ENCODE measurements at regions not wholly inside any gene's neighbourhood (a gene's known extent, or its start where the extent isn't known, plus 50 kb on each side); places are given as distances from the start of the nearest gene placed in this dataset.
"Not testable (repeated sequence)": the region's sequence is repeated elsewhere in the genome, so short reads cannot be mapped to it uniquely, and the experiment has no call there.

DNA sequence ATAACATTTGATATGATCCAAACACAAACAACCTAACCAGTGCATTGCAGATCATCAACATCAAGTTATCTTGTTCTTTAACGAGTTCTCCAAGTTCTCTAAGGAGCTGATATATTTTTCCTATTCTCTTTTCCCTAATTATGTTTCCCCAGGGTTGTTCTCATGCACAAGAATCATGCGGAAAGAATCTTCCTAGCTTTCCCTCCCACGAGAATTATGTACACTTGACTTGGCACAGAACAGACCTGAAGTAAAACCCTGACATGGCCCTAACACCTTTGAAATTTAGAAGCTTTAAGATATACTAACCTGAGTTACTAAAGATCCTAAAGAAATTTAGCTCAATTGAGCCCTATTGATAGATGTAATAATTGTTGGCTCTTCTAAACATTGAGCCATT, 110.7 kb upstream of the FST start:
- no peak for DNase-seq

DNA sequence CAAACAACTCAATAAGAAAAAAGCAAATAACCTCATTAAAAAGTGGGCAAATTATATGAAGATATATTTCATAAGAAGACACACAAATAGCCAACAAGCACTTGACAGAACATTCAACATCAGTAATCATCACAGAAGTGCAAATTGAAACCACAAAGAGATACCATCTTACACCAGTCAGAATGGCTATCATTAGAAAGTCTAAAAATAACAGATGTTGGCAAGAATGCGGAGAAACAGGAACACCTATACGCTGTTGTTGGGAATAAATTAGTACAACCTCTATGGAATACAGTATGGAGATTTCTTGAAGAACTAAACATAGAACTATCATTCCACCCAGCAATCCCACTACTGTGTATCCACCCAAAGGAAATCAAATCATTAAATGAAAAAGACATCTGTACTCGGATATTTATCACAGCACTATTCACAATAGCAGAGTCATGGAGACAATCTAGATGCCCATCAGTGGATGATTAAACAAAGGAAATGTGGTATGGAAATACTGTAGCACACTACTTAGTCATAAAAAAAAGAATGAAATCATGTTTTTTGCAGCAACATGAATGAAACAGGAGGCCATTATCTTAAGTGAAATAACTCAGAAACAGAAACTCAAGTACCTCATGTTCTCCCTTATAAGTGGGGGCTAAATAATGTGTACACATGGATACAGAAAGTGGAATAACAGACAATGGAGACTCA, 106.8 kb upstream of the FST start:
- no peak for DNase-seq

DNA sequence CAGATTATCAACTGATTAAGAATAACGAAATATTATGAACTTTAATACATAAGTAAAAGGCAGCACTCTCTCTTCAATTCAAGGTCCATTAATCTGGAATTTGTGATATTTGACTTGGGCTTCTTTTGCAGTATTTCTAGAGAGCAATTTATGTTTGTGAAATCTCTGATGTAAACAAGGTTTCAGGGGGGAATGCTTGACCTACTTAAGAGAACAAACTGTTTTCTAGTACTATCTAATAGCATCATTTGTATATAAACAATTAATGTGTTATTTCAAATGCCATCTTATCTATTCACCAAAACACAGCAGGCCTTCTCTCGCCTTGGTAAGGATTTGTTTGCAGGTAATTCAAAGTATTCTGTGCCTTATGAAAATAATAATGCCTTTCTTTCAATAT, 103.6 kb upstream of the FST start:
- no peak for DNase-seq

DNA sequence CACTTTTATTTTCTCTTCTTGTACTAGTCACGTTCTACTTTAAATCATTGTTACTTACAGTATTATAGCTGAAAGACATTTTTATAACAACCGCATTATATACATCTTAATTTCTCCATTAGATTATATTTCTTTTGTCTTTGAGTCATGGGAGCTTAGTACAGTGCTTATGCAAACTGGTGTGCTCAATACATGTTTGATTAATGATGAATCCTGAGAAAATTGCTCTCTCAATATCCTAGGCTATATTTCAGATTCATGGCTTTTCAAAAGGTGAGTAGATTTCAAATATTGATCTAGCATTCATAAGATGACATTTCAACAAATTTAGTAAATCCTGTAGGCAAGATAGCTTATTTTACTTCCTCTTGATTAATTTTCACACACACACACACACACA, 102.2 kb upstream of the FST start:
- no peak for DNase-seq

DNA sequence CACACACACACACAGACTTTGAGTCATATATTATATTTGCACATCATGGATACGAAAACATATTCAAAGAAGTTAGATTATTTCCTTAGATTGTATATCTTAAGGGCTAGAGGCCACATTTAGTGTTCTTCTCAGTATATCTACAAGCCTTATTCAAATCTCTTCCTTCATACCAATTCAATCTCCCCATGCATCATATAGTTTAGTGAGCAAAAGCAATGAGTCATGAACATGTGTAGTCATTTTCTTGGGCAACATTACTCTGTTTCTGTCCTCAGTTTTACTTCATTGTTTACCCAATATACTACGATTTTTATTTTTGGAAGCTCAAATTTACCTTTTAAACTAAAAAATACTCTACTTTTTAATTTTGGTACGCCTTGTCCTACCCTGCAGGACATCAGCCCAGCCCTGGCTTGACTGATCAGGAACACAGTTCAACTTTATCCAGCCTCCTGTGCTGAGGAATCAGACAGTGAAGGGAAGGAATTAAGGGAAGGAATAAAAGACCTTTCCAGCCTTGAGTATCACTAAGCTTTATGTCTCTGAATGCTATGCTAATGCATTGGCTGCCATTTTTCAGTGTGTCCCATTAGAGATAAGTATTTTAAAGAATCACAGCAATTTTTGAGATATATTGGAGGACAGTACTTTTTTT, 101.7 kb upstream of the FST start:
- DNase-seq: no peak

DNA sequence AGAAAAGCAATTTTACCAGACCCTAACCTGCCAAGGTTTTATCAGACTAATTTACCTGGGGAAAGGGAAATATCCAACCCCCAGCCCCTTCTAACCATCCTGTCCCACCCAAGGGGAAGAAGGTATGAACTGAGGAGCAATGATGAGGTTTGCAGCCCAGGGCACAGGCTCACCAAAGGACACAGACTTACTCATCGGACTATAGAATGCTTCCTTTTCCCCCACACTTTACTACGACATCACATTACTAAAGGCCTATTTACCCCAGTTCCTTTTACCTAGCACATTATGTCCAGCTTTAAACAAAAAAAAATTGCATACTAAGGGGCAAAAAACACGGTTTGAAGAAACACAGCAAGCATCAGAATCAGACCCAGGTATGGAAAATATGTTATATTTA, 94.1 kb upstream of the FST start:
- no peak for DNase-seq

DNA sequence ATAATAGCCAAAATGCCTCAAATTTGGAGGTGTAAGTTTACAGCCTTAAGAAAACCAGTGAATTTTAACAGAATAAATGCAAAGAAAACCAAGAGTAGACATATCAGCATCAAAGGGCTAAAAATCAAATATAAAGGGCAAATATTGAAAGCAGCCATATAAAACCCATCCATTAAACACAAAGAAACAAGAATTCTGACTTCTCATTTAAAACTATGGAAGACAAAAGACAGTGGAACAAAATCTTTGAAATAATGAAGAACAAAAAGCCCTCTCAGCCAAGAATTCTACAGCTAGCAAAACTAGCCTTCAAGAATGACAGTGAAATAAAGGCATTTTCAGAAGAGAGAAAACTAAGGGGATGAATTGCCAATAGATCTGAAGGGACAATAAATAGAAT, 91.3 kb upstream of the FST start:
- no peak for DNase-seq

DNA sequence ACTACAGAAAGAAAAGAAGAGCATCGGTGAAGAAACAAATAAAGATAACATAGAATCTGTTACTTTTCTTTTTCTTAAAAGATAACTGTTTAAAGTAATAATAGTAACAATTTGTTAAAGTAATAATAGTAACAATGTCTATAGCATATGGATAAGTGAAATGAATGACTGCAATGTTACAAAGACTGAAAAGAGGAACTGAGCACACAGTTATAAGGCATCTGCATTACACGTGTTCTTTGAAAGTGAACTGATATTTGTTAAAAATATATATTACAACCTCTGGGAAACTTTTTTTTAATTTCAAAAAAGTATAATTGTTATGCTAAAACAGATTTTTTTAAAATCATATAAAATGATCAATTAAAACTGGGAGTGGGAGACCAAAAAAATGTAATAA, 88.4 kb upstream of the FST start:
- no peak for DNase-seq

DNA sequence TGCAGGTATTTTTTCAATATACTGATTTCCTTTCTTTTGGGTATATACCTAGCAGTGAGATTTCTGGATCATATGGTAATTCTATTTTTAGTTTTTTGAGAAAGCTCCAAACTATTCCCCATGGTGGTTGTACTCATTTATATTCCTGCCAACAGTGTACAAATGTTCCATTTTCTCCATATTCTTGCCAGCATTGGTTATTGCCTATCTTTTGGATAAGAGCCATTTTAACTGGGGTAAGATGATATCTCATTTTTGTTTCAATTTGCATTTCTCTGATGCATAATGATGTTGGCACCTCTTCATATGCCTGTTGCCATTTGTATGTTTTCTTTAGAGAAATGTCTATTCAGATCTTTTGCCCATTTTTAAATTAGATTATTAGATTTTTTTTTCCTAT, 85.6 kb upstream of the FST start:
- no peak for DNase-seq

DNA sequence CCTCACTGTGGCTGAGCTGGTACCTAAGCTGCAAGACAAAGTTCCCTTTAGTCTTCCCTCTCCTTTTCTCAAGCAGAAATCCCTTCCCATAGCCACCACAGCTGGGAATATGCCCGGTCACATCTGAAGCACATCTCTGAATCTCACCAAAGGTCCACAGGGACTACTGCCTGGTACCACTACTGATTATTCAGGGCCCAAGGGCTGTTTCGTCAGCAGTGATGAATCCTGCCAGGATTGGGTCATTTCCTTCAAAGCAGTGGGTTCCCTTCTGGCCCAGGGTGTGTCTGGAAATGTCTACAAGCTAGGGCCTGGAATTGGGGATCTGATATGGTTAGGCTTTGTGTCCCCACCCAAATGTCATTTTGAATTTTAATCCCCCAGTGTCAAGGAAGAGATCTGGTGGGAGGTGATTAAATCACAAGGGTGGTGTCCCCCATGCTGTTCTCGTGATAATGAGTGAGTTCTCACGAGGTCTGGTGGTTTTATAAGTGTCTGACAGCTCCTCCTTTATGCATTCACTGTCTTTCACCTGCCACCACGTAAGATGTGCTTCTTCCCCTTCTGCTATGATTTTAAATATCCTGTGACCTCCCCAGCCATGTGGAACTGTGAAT, 83.2 kb upstream of the FST start:
- DNase-seq: no peak

DNA sequence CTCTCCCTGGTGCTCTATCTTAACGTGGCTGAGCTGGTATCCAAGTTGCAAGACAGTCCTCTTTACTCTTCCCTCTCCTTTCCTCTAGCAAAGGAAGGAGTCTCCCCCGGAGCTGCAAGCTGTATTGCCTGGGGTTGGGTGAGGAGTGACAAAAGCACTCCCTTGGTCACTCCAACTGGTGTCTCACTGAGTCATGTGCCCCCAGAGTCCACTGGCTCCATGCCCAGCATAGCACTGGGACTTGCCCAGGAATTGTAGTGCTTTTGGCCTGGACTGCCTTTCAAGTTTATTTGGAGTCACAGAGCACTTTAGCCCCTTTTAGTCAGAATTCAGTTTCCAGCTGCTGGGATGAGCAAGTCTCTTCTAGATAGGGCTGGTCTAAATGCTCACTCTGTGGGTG, 82.6 kb upstream of the FST start:
- DNase-seq: no peak

DNA sequence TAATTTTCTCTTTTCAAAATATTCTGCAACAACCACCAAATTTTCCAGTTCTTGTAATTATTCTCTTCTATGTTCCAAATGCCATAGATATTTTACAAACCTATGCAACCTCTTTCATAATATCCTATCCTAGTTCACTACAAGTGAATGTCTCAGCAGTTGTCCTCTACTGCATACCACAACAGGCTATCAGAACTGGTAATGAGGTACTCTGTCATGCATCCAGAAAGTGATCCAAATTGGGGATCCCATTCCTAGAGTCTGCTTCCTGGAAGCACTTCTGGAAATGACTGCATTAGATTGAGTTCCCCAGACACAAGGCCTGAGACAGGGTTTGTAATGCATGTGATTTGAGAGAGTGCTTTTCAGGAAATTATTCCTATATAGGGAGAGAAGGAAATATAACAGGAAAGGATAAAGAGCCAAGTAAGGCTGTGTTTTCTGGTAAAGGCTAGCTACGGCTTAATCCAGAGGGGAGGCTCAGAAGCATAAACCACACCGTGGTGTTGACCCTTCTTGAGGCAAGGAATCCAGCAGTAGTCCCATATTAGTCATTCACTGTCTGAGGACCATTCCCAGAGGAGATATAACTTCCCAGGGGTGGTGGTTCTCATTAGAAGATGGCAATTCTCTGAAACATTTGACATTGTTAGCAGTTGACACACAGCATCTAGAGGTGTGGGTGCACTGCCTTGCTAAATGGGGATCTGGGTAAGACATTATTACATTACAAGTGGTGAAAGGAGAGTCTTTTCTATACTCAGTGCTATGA, 80.3 kb upstream of the FST start:
- no peak for DNase-seq

DNA sequence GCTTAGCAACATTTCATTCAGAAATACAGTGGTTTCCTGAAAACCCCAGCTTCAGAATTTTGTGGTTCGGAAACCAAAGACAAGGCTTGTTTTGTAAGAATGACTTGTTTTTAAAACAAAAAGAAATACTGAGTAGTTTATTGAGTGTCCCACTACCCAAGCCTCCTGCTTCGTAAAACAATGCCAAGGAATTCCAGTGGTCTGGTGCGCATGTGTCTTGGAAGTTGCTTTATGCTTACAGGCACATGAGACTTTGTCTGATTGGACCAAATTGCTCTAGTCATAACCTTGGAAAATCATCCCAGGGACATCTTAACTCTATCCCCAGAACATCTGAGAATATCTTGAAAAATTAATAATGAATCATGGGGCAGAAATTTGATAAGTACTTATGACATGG, 77.1 kb upstream of the FST start:
- DNase-seq: no peak

DNA sequence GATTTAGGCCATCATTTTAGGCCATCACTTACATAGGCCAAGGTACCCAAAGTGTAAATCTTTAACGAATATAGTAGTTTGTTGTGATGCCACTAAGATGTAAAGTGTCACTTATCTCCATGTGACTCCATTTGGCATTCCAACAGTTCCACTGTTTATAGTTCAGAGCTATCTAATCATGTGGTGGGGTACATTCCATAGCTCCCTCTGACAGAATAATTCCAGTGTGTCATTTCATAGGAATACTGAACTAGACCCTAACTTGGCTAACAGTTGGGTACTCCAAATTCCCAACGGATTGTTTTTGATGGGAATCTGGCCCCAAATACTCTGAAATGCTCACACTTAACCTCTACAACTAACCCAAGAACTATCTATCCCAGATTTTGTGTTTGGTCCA, 76.7 kb upstream of the FST start:
- DNase-seq: no peak

DNA sequence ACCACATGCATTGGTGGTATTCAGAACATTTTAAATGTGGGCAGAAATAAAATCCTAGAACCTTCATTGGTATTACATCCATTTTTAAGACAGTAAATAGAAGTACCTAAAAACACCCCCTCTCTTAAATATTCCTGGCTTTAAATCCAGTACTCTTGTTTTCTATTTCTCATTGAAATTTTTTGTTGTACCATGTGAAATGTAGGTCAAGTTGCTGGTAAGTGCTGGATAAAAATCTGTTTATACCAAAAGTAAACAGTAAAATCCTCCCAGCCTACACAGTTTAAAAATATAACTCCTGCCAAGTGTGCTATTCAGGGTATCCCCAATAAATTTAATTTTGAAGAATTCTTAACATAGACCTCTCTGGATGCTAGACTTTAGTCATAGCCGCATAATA, 75.0 kb upstream of the FST start:
- DNase-seq: no peak

DNA sequence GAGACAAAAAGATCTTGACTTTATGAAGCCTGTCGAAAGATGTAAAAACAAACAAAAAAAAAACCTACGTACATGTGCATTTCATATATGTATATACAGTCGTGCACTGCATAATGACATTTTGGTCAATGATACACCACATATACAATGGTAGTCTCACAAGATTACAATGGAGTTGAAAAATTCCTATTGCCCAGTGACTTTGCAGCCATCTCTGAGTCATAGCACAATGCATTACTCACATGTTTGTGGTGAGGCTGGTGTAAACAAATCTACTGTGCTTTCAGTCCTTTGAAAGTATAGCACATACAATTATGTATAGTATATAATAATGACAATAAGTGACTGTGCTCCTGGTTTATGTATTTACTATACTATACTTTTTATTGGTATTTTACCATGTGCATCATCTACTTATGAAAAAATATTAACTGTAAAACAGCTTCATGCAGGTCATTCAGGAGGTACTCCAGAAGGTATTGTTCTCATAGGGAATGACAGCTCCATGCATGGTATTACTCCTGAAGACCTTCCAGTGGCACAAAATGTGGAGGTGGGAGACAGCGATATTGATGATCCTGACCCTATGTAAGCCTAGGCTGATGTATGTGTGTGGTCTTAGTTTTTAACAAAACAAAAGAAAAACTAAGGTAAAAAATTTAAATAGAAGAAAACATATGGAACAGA, 73.7 kb upstream of the FST start:
- no peak for DNase-seq

DNA sequence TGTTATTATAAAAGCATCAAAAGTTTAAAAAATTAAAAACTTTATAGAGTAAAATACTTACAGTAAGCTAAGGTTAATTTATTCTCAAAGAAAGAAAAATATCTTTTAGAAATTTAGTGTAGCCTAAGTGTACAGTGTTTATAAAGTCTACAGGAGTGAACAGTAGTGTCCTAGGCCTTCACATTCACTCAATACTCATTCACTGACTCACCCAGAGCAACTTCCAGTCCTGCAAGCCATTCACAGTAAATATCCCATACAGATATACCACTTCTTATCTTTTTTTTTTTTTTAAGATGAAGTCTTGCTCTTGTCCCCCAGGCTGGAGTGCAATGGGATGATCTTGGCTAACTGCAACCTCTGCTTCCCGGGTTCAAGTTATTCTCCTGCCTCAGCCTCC, 73.1 kb upstream of the FST start:
- no peak for DNase-seq

DNA sequence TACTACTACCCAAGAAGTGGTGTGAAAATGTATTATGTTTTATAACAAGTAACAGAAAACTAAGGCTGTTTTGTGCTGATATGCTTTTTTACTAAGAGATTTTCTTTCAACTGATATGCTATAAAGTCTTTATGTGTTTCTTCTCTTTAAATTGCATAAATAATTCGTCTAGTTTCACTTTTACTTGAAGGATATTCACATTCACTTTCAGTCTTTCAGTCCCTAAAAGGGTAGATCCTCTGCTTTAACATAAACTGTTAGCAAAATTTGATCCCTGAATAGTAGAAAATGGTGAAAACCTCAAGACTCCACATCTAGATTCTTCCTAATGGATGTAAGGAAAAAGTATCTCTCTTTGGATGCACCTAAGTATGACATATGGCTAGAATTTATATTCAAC, 69.0 kb upstream of the FST start:
- DNase-seq: no peak

DNA sequence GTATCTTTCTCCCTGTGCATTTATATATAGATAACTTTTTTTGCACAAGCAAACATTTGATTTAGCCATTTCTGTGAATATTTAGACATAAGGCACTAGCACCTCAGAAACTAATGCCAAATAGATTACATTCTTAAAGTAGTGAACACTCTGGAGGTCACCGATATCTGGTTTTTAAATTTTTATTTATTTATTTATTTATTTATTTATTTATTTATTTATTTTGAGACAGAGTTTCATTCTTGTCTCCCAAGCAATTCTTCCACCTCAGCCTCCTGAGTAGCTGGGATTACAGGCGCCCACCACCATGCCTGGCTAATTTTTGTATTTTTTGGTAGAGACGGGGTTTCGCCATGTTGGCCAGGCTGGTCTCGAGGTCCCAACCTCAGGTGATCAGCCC, 67.9 kb upstream of the FST start:
- not testable (repeated sequence) for DNase-seq

DNA sequence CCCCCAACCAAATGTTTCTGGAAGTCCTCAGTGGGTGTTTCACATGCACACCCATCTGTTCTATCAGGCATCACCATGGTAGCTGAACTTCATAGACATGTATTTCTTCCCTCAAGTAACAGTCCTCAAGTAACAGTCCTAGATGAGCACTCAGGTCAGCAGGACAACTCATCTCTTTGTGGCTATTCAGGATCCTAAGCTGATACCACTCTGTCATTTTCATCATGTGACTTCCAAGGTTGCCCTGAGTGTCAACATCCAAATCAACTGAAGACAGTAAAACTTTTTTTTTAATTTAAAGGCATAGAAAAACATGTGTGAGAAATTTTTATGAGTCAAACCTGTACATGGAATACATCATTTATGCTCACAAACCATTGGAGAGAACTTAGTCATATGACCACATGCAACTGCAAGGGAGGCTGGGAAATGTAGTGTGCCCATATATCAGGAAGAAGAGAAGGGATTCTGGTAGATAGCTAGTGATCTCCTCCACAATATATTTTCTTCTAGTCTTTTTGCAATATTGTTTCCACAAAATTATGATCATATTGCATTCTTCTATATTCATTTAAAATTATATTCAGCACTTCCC, 64.2 kb upstream of the FST start:
- DNase-seq: no peak

DNA sequence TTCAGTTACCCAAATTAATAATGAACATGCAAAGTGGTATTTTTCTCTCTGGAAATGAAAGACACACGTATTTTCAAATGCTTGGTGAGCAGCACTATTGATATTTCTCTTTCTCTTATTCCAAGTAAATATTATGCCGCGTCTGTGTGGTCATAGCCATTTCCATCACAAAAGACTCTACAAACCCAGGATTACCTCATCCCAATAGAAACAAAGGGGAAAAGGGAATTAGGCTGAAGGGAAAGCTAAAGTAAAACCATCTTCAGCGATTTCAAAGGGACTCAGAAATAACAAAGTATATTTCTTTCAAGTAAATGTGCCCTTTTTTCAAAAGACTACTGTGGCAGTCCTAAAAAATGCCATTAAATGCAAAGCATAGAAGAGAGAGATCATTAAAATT, 62.0 kb upstream of the FST start:
- no peak for DNase-seq

DNA sequence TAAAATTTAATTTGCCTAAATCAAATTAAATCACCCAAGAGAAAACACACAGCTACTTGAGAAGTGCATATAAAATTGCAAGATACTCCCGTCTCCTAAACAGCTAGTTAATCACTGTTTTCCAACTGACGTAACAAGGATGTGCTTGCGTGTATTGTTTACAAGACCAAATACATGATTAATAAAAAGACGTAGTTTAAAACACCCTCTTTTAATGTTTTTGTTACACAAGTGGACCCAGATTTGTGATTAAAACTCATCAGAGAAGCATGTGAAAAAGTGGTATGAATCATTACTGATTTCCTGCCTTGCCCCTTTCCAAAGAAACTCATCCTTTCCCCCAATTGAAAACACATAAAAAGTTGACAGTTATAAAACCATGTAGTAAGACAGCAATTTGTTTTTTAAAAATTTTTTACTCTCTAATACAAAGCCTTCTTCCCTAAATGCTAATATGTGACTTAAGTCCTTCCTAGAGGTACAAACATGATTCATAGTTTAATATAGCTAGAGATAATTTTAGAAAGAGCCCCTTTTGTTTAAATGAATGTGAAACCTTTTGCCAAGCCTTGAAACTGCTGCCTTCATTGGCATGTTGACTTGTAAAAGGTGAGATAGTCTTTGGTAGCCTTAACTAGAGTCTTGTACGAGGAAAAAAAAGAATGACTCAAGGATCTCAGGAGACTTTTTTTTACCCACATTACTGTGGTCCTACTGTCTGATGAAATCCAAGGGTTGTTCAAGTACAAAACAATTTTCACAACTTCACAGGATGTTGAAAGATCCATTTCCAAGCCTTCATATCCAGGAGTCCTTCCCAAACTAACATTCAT, 61.4 kb upstream of the FST start:
- no peak for DNase-seq

All from stimulated activated CD4-positive, alpha-beta T cell treated with anti-CD3 and anti-CD28 coated beads, Interleukin-4, amount 100 ng/mL, for 24 hours (primary cell).